Epithelial cell of esophagus (primary cell): ENCODE measurements at regions not wholly inside any gene's neighbourhood (a gene's known extent, or its start where the extent isn't known, plus 50 kb on each side); places are given as distances from the start of the nearest gene placed in this dataset.

Experiments
- DNase-seq: peaks from one replicate; pipeline ENCODE4 v3.0.0; 2010; ENCODE audit warnings: low read depth
- H3K4me3 ChIP-seq: 2 replicates; pipeline ENCODE4 v1.5.1; 2011; ENCODE audit warnings: mild to moderate bottlenecking, low read length, control low read depth
- TF ChIP-seq, protein P1 (sequence below): IDR thresholded peaks from 2 replicates; pipeline ENCODE4 v1.5.1; 2011; ENCODE audit warnings: low read depth, mild to moderate bottlenecking, low read length, control low read depth, inconsistent platforms; ENCODE audit not compliant: insufficient read depth; ENCODE audit errors: missing control alignments

DNA sequence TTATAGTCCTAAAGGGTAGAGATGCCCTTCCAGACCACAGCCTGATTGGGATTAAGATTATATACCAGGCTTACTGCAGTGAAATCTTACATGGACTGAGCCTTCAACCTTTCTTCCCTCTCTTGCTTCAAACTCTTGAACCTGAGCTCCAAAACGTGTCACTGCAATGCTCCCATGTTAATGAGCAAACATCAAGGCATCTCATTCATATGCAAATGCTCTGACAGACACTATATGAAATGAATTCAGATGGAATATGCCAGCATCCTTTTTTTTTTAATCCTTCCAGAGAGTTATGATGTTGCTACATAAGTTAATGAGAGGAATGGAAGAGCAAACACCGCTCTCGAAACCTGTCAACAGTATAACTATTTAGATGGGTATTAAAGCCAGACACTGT lies 611.9 kb upstream of the CDH11 start:
- no peak overlapping the region for H3K4me3 ChIP-seq
- TF ChIP-seq, protein P1, sequence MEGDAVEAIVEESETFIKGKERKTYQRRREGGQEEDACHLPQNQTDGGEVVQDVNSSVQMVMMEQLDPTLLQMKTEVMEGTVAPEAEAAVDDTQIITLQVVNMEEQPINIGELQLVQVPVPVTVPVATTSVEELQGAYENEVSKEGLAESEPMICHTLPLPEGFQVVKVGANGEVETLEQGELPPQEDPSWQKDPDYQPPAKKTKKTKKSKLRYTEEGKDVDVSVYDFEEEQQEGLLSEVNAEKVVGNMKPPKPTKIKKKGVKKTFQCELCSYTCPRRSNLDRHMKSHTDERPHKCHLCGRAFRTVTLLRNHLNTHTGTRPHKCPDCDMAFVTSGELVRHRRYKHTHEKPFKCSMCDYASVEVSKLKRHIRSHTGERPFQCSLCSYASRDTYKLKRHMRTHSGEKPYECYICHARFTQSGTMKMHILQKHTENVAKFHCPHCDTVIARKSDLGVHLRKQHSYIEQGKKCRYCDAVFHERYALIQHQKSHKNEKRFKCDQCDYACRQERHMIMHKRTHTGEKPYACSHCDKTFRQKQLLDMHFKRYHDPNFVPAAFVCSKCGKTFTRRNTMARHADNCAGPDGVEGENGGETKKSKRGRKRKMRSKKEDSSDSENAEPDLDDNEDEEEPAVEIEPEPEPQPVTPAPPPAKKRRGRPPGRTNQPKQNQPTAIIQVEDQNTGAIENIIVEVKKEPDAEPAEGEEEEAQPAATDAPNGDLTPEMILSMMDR = no peak
- peak; percentile 65 for DNase-seq

DNA sequence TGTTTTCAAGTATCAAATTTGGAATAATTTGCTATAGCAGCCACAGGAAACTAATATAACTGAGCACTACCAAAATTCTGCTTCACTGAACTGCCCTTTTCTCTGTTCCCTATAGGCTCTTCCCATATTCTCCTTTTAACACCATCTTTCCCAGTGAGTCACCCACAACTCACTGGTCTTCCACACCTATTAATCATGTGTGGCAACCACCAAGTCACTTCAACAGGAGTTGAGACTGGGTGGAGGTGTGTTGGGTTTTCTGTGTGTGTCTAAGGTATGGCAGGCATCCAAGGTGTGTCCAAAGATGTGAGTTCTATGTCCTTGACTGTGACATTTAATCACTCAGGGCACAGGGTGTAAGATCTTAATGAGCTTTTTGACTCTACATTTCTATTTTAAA lies 610.0 kb upstream of the CDH11 start:
- no peak overlapping the region for H3K4me3 ChIP-seq
- TF ChIP-seq, protein P1 = no peak
- peak; percentile 93 for DNase-seq

DNA sequence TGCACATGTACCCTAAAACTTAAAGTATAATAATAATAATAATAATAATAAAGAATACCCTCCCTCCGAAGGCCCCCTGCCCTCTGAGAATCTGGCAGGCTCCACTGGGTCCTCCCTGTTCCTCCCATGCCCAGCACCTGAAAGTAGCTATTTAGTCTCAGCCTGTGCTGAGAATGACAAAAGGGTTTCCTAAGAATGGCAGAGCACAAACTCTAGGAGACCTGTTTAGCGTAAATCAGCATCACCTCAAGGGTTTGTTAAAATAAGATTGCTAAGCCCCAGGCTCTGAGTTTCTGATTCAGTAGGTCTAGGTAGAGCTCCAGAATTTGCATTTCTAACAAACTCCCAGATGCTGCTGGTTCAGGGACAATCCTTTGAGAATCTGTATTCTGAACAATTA lies 606.8 kb upstream of the CDH11 start:
- TF ChIP-seq, protein P1 = no peak
- no peak overlapping the region for H3K4me3 ChIP-seq
- no peak for DNase-seq

DNA sequence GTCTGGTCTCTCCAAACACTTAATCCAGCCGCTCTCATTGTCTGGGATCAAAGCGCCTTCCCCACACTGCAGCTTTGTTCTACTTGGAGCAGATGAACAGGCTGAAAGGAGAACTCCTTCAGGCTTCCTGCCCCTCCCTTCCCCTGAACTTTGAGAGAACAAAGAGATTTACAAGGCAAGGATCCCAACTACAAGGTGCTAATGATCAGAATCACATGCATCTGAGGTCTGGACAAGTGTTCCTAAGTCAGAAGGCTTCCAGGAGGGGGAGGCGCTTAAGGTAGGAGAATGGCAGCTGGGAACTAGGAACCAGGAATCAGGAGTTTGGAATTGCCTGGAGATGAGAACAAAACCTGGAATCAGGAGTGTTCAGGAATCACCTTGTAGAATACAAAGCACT lies 606.3 kb upstream of the CDH11 start:
- TF ChIP-seq, protein P1 = no peak
- no peak overlapping the region for H3K4me3 ChIP-seq
- DNase-seq = peak; percentile 18

DNA sequence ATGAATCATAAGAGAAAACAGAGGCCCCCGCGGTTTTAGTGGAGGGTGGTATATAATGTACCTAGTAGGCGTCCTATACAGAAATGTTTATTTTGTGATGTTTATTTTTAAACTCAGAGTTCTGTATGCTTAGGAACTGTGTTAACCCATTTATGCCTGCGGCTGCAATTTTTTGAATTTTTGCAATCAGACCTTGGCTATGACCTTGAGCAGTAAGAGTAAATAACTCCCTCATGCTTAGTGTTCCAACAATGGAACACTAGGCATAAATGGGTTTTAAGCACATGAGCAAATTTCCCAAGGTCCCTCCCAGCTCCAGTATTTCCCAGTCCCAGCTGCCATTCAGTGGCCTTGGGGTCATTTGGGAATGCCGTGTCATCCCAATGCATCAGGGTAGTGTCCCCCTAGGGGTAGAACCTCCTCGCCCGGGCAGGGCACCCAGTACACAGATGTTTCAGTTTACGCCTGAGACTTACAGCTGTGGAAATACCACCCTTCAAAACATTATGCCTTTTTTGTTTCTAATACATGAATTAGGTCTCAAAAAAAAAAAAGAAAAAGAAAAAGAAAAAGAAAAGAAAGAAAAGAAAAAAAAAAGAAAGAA lies 605.8 kb upstream of the CDH11 start:
- TF ChIP-seq, protein P1 = no peak
- no peak overlapping the region for H3K4me3 ChIP-seq
- no peak for DNase-seq

DNA sequence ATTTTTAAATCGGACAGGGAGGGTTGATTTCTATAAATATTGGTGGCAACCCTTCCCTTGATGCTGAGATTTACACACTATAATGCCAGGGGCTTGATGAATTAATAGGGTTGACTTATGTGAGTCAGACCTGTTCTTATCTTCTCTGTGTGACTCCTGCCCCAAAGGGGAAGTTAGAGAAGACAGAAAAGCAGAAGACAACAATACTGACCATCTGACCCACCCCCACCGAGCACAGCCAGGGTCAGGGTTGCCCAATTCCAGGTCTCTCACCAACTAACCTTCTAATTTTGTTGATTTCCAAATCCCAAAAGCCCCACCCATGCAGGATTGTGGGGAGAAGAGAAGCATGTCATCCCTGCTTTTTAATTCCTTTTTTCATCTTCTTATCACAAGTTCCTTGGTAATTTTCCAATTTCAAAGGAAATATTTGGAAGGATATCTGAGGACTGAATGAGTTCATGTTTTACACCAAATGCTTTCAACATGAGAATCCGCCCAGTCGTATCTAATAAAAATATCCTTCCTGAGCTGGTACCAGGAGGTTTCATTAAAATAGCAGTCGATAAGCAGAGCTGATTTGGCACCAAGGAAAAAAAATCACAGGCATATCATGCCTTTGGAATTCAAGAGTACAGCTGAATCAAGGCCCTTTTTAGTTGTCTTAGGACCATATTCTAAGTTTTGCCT lies 603.4 kb upstream of the CDH11 start:
- TF ChIP-seq, protein P1 = no peak
- DNase-seq = no peak
- no peak overlapping the region for H3K4me3 ChIP-seq

DNA sequence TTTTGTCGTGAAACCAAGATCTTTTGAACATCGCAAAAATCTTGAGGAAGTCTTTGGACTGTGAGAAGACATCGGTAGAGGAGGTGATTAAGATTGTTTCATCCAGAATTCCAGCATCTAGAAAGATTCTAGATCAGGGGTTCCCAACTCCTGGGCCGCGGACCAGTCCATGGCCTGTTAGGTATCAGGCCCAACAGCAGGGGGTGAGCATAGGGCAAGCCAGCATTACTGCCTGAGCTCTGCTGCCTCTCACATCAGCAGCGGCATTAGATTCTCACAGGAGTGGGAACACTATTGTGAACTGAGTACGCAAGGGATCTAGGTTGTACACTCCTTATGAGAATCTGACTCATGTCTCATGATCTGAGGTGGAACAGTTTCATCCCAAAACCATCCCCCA lies 600.6 kb upstream of the CDH11 start:
- TF ChIP-seq, protein P1 = no peak
- H3K4me3 ChIP-seq = no peak overlapping the region

More for the DNA sequence above, 600.6 kb upstream of the CDH11 start:
- DNase-seq = no peak
